HepG2 (cell line): ENCODE measurements at regions not wholly inside any gene's neighbourhood (a gene's known extent, or its start where the extent isn't known, plus 50 kb on each side); places are given as distances from the start of the nearest gene placed in this dataset.

Experiments used
- ATAC-seq: fragments of 200-7000 bp; cut with Tn5 transposase; 3 replicates; pipeline ENCODE4 v1.9.1; 2020; ENCODE audit warnings: mild to moderate bottlenecking, moderate library complexity
- BruUV-seq: library from RNA; stranded (reverse); fragments of 400-500 nt; replicated peaks from 2 replicates; lab custom pipeline; 2021; lab: Mats Ljungman, UMichigan
- CTCF ChIA-PET: fragments of 300-600 bp; formaldehyde crosslinking; extraction: SDS; loops from one replicate; lab custom pipeline; 2021; ENCODE audit warnings: low total read pairs, inconsistent platforms, low intra/inter-chr PET ratio; lab: Yijun Ruan, JAX
- POLR2A ChIA-PET: fragments of 350-600 bp; sonication (Branson Sonifier 250); formaldehyde crosslinking; loops from one replicate; lab custom pipeline; 2020; ENCODE audit warnings: antibody characterized with exemption, inconsistent platforms; lab: Yijun Ruan, JAX
- DNase-seq: peaks from one replicate; pipeline ENCODE4 v3.0.0-alpha.2; 2015; ENCODE audit warnings: low spot score
- FAIRE-seq: peaks from 3 replicates; lab custom pipeline; 2011; peaks lifted over from hg19 to GRCh38; lab: Jason Lieb, UNC
- H2AFZ ChIP-seq: one replicate; pipeline ENCODE4 v1.6.1; 2011; ENCODE audit warnings: low read length, inconsistent platforms
- H3K27ac ChIP-seq: fragments of 300-600 bp; 3 replicates; pipeline ENCODE4 v1.8.0; 2011; ENCODE audit warnings: mixed run types, mild to moderate bottlenecking, mixed read lengths, low read length, inconsistent platforms; ENCODE audit not compliant: insufficient read depth; ENCODE audit errors: extremely low read length
- H3K27me3 ChIP-seq, 2 experiments: fragments of 200-600 bp in 1 of 2; 2 replicates in 1 of 2; 3 replicates in 1 of 2; pipeline versions ENCODE4 v1.6.0 to v1.8.0; 2011; ENCODE audit warnings: low read length in 2 of 2, mild to moderate bottlenecking in 2 of 2, moderate library complexity in 2 of 2, inconsistent platforms in 1 of 2; ENCODE audit not compliant: insufficient read depth in 2 of 2, control insufficient read depth in 1 of 2
- H3K36me3 ChIP-seq, 2 experiments: fragments of 200-600 bp in 1 of 2; replicated peaks in 1 of 2; 2 replicates in 1 of 2; 3 replicates in 1 of 2; pipeline versions ENCODE4 v1.5.1 to v1.8.0; 2011; ENCODE audit warnings: low read length in 2 of 2, inconsistent platforms in 1 of 2; ENCODE audit not compliant: insufficient read depth in 2 of 2, control insufficient read depth in 1 of 2
- H3K4me1 ChIP-seq: 2 replicates; pipeline ENCODE4 v1.5.1; 2012; ENCODE audit warnings: low read length, inconsistent platforms; ENCODE audit not compliant: insufficient read depth
- H3K4me2 ChIP-seq: 2 replicates; pipeline ENCODE4 v1.6.0; 2011; ENCODE audit warnings: low read depth, low read length, inconsistent platforms
- H3K4me3 ChIP-seq, 3 experiments: fragments of 200-600 bp in 1 of 3; sonication (generic), shearing (Covaris generic) in 1 of 3; replicated peaks in 1 of 3; 2 replicates each; pipeline ENCODE4 v1.5.1; 2011 to 2016; ENCODE audit warnings: low read length in 3 of 3, inconsistent platforms in 2 of 3, low read depth in 2 of 3, mild to moderate bottlenecking in 2 of 3, control low read depth in 1 of 3, mixed read lengths in 1 of 3; ENCODE audit not compliant: insufficient read depth in 1 of 3
- H3K79me2 ChIP-seq: one replicate; pipeline ENCODE4 v1.6.1; 2011; ENCODE audit warnings: low read length, inconsistent platforms; ENCODE audit not compliant: insufficient read depth
- H3K9ac ChIP-seq: 2 replicates; pipeline ENCODE4 v1.6.0; 2011; ENCODE audit warnings: mild to moderate bottlenecking, low read depth, low read length, inconsistent platforms; ENCODE audit not compliant: insufficient read depth
- H3K9me3 ChIP-seq: 2 replicates; pipeline ENCODE4 v1.5.1; 2012; ENCODE audit warnings: mild to moderate bottlenecking, low read length
- H4K20me1 ChIP-seq: 2 replicates; pipeline ENCODE4 v1.6.0; 2011; ENCODE audit warnings: inconsistent platforms, mild to moderate bottlenecking, low read length, moderate library complexity; ENCODE audit not compliant: insufficient read depth
- BCL6 ChIP-seq: IDR thresholded peaks from 2 replicates; pipeline ENCODE4 v1.6.1; 2016; ENCODE audit warnings: missing genetic modification reagents, missing compliant biosample characterization
- GATA4 ChIP-seq: sonication (generic); IDR thresholded peaks from 2 replicates; pipeline ENCODE4 v1.6.1; 2016; ENCODE audit warnings: antibody characterized with exemption, low read depth, borderline replicate concordance
- MAZ ChIP-seq, 2 experiments: sonication (generic) in 1 of 2; formaldehyde crosslinking in 1 of 2; IDR thresholded peaks; 2 replicates each; pipeline versions ENCODE4 v1.5.0 to v1.6.1; 2012 to 2020; ENCODE audit warnings: low read depth in 2 of 2, mild to moderate bottlenecking in 2 of 2, borderline replicate concordance in 1 of 2, improper control_type of control experiment in 1 of 2, low read length in 1 of 2, missing genetic modification reagents in 1 of 2, moderate library complexity in 1 of 2
- TCF7L2 ChIP-seq: IDR thresholded peaks from 2 replicates; pipeline ENCODE4 v1.6.1; 2011; ENCODE audit warnings: mild to moderate bottlenecking, low read depth, low read length, moderate library complexity
- ZBTB26 ChIP-seq: IDR thresholded peaks from 2 replicates; pipeline ENCODE4 v1.6.1; 2016; ENCODE audit warnings: missing compliant biosample characterization, missing genetic modification reagents, borderline replicate concordance
- ZNF20 ChIP-seq: sonication (generic); formaldehyde crosslinking; IDR thresholded peaks from 2 replicates; pipeline ENCODE4 v1.4.0; 2020; ENCODE audit warnings: mild to moderate bottlenecking, moderate library complexity, missing genetic modification reagents
- ZNF280D ChIP-seq: sonication (generic); formaldehyde crosslinking; IDR thresholded peaks from 2 replicates; pipeline ENCODE4 v1.5.1; 2020; ENCODE audit warnings: mild to moderate bottlenecking, missing genetic modification reagents
- WGBS: methylation state at CpG from one replicate; pipeline ENCODE4 v1.1.6; 2017; ENCODE audit warnings: low lambda C conversion rate; 5-methylcytosine and 5-hydroxymethylcytosine counted together
- in situ Hi-C: cut with HindIII; loops from 2 replicates; pipeline ENCODE4 v1.10.0; 2017; ENCODE audit warnings: low pct_unique_long_range_greater_than_20kb; ENCODE audit not compliant: extremely low pct_ligation_motif_present
- intact Hi-C: fragments of 100-400 bp; cut with micrococcal nuclease; formaldehyde crosslinking; loops from one replicate; pipeline ENCODE4 v1.10.0; 2022; ENCODE audit not compliant: unreplicated experiment
- TF ChIP-seq, protein P1 (sequence below): sonication (generic); formaldehyde crosslinking; IDR thresholded peaks from 2 replicates; pipeline ENCODE4 v1.4.0; 2020; ENCODE audit warnings: missing genetic modification reagents
- TF ChIP-seq, protein P2 (sequence below): sonication (generic); formaldehyde crosslinking; IDR thresholded peaks from 2 replicates; pipeline ENCODE4 v1.4.0; 2020; ENCODE audit warnings: missing genetic modification reagents

GRCh38 chr20:56845546-56846086, 216.5 kb downstream of the TFAP2C start (continued):
- TF ChIP-seq, protein P1, sequence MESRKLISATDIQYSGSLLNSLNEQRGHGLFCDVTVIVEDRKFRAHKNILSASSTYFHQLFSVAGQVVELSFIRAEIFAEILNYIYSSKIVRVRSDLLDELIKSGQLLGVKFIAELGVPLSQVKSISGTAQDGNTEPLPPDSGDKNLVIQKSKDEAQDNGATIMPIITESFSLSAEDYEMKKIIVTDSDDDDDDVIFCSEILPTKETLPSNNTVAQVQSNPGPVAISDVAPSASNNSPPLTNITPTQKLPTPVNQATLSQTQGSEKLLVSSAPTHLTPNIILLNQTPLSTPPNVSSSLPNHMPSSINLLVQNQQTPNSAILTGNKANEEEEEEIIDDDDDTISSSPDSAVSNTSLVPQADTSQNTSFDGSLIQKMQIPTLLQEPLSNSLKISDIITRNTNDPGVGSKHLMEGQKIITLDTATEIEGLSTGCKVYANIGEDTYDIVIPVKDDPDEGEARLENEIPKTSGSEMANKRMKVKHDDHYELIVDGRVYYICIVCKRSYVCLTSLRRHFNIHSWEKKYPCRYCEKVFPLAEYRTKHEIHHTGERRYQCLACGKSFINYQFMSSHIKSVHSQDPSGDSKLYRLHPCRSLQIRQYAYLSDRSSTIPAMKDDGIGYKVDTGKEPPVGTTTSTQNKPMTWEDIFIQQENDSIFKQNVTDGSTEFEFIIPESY = no peak

DNA sequence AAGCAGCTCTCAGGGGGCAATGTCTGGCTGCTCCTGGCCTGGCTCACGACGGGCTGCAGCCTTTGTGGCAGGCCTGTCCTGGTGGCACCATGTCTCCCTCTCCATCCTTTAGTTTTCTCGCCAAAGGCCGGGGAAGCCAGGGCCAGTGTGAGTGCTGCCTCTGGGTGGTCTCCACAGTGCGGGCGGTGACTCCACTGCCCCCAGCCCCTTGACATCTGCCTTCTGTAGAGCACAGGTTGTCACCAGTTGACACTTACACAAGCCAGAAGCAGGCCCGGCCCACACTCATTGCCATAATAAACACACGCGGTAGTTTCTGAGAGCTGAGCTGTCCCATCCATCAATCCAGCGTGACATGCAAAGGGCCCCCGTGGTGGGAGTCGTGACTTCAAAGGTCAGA, 219.5 kb downstream of the TFAP2C start:
- WGBS = 62% methylated on average over 12 of the region's 12 CpGs
- TF ChIP-seq MAZ (IDR thresholded peaks at IDR 0.05; ENCODE audit: borderline replicate concordance, low read depth, low read length) (no peak), MAZ (CRISPR knock-in tag; IDR thresholded peaks at IDR 0.05; ENCODE audit: low read depth) (no peak), ZNF20 (CRISPR knock-in tag) (no peak), GATA4 (no peak), TCF7L2 (no peak), ZNF280D (CRISPR knock-in tag) (no peak), ZBTB26 (no peak), BCL6 (no peak)
- TF ChIP-seq, protein P2, sequence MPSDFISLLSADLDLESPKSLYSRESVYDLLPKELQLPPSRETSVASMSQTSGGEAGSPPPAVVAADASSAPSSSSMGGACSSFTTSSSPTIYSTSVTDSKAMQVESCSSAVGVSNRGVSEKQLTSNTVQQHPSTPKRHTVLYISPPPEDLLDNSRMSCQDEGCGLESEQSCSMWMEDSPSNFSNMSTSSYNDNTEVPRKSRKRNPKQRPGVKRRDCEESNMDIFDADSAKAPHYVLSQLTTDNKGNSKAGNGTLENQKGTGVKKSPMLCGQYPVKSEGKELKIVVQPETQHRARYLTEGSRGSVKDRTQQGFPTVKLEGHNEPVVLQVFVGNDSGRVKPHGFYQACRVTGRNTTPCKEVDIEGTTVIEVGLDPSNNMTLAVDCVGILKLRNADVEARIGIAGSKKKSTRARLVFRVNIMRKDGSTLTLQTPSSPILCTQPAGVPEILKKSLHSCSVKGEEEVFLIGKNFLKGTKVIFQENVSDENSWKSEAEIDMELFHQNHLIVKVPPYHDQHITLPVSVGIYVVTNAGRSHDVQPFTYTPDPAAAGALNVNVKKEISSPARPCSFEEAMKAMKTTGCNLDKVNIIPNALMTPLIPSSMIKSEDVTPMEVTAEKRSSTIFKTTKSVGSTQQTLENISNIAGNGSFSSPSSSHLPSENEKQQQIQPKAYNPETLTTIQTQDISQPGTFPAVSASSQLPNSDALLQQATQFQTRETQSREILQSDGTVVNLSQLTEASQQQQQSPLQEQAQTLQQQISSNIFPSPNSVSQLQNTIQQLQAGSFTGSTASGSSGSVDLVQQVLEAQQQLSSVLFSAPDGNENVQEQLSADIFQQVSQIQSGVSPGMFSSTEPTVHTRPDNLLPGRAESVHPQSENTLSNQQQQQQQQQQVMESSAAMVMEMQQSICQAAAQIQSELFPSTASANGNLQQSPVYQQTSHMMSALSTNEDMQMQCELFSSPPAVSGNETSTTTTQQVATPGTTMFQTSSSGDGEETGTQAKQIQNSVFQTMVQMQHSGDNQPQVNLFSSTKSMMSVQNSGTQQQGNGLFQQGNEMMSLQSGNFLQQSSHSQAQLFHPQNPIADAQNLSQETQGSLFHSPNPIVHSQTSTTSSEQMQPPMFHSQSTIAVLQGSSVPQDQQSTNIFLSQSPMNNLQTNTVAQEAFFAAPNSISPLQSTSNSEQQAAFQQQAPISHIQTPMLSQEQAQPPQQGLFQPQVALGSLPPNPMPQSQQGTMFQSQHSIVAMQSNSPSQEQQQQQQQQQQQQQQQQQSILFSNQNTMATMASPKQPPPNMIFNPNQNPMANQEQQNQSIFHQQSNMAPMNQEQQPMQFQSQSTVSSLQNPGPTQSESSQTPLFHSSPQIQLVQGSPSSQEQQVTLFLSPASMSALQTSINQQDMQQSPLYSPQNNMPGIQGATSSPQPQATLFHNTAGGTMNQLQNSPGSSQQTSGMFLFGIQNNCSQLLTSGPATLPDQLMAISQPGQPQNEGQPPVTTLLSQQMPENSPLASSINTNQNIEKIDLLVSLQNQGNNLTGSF = no peak

More for the DNA sequence above, 219.5 kb downstream of the TFAP2C start:
- DNase-seq = no peak
- ChIA-PET CTCF (no interaction called here), POLR2A (no interaction called here)
- no peak for FAIRE-seq
- no TSS peak for BruUV-seq
- H3K27me3 ChIP-seq = peaks cover 0 to 7% of the 10 kb centered on the region in 2 experiments; a peak in 1 of 5 replicates
- H3K79me2 ChIP-seq = no peaks in the 10 kb centered on the region
- intact Hi-C loops (no loop called here), in situ Hi-C loops (no loop called here)
- H3K4me2 ChIP-seq = no peak overlapping the region
- H3K4me3 ChIP-seq = no peak overlapping the region
- H3K27ac ChIP-seq = no peak overlapping the region
- H2AFZ ChIP-seq = no peak overlapping the region
- no peaks in the 10 kb centered on the region for H3K4me1 ChIP-seq
- no peak overlapping the region for H3K9ac ChIP-seq
- H3K36me3 ChIP-seq = no peaks in the 10 kb centered on the region
- ATAC-seq = no peak
- H4K20me1 ChIP-seq = no peaks in the 10 kb centered on the region
- H3K9me3 ChIP-seq = no peaks in the 10 kb centered on the region
